ENCODE measurements at regions not wholly inside any gene's neighbourhood (a gene's known extent, or its start where the extent isn't known, plus 50 kb on each side); places are given as distances from the start of the nearest gene placed in this dataset.

DNA sequence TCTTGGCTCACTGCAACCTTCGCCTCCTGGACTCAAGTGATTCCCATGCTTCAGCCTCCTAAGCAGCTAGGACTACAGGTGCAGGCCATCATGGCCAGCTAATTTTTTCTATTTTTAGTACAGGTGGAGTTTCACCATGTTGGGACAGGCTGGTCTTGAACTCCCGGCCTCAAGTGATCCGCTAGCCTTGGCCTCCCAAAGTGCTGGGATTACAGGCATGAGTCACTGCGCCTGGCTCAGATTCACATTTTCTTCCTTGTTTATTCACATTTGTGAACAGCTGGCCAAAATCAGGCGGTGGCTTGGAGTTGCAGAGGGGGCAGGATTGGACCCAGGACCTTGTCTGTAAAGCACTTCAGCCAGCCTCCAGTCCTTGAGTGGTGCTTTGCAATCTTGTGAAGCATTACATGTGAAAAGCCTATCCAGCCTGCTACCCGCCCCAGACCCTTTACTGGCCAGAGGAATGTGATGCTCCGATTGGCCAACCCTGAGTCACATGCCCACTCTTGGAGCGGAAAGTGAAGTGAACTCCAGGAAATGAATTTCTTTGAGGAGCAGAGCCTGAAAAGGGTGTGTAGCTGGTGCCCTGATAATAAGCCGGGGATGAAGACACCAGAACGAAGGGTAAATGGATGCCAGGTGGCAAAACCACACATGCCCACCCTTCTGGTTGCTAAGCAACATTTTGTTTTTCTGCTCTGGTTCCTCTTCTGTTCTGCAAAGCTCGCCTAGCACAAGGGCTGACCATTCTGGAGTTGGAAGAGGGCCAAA lies 62.6 kb upstream of the PTPRJ start:
- TF ChIP-seq EP300 (IDR thresholded peaks at IDR 0.05) = no peak
- TF ChIP-seq, protein P1, sequence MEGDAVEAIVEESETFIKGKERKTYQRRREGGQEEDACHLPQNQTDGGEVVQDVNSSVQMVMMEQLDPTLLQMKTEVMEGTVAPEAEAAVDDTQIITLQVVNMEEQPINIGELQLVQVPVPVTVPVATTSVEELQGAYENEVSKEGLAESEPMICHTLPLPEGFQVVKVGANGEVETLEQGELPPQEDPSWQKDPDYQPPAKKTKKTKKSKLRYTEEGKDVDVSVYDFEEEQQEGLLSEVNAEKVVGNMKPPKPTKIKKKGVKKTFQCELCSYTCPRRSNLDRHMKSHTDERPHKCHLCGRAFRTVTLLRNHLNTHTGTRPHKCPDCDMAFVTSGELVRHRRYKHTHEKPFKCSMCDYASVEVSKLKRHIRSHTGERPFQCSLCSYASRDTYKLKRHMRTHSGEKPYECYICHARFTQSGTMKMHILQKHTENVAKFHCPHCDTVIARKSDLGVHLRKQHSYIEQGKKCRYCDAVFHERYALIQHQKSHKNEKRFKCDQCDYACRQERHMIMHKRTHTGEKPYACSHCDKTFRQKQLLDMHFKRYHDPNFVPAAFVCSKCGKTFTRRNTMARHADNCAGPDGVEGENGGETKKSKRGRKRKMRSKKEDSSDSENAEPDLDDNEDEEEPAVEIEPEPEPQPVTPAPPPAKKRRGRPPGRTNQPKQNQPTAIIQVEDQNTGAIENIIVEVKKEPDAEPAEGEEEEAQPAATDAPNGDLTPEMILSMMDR (IDR thresholded peaks at IDR 0.05) = no peak
- TF ChIP-seq POLR2AphosphoS5 (IDR thresholded peaks at IDR 0.05) = no peak
- no peak for TF ChIP-seq POLR2A (IDR thresholded peaks at IDR 0.05)
- no peaks in the 10 kb centered on the region for H3K27me3 ChIP-seq
- H3K36me3 ChIP-seq = no peaks in the 10 kb centered on the region
- H3K4me1 ChIP-seq = peaks cover 41% of the 10 kb centered on the region
- no peaks in the 10 kb centered on the region for H3K9me3 ChIP-seq
- DNase-seq (ENCODE audit: low spot score in 2 of 2) = peak; percentile 90
- WGBS = 36% methylated on average over 11 of the region's 11 CpGs
- H3K4me3 ChIP-seq = no peak overlapping the region
- H3K27ac ChIP-seq = peak overlapping the region; percentile 64

GRCh38 chr11:47916361-47916841 lies 64.0 kb upstream of the PTPRJ start:
- no peak overlapping the region for H3K4me3 ChIP-seq
- TF ChIP-seq POLR2AphosphoS5 (IDR thresholded peaks at IDR 0.05) (no peak), POLR2A (IDR thresholded peaks at IDR 0.05) (no peak), EP300 (IDR thresholded peaks at IDR 0.05) (no peak)
- TF ChIP-seq, protein P1 (IDR thresholded peaks at IDR 0.05) = no peak
- peak overlapping the region; percentile 45 for H3K27ac ChIP-seq
- 32% methylated on average over 9 of the region's 9 CpGs for WGBS
- no peak for DNase-seq (ENCODE audit: low spot score in 2 of 2)
- H3K27me3 ChIP-seq = no peaks in the 10 kb centered on the region
- H3K9me3 ChIP-seq = no peaks in the 10 kb centered on the region
- H3K4me1 ChIP-seq = peaks cover 41% of the 10 kb centered on the region
- no peaks in the 10 kb centered on the region for H3K36me3 ChIP-seq

GRCh38 chr11:47915783-47916182 lies 64.6 kb upstream of the PTPRJ start:
- Histone ChIP-seq H3K27me3 (no peaks in the 10 kb centered on the region), H3K9me3 (no peaks in the 10 kb centered on the region), H3K4me3 (no peak overlapping the region), H3K36me3 (no peaks in the 10 kb centered on the region), H3K27ac (no peak overlapping the region), H3K4me1 (peaks cover 41% of the 10 kb centered on the region)
- no peak for TF ChIP-seq EP300 (IDR thresholded peaks at IDR 0.05)
- TF ChIP-seq POLR2A (IDR thresholded peaks at IDR 0.05) = no peak
- no peak for TF ChIP-seq POLR2AphosphoS5 (IDR thresholded peaks at IDR 0.05)
- no peak for DNase-seq (ENCODE audit: low spot score in 2 of 2)

- H3K27ac ChIP-seq = no peak overlapping the region
These were observed 65.0 kb upstream of the PTPRJ start for GRCh38 chr11:47915374-47915773.

GRCh38 chr11:47914743-47915142 lies 65.6 kb upstream of the PTPRJ start:
- 70% methylated on average over 7 of the region's 7 CpGs for WGBS
- Histone ChIP-seq H3K27ac (no peak overlapping the region), H3K4me1 (peaks cover 41% of the 10 kb centered on the region)

More at GRCh38 chr11:47915374-47915773, 65.0 kb upstream of the PTPRJ start:
- peaks cover 41% of the 10 kb centered on the region for H3K4me1 ChIP-seq
- DNase-seq (ENCODE audit: low spot score in 2 of 2) = no peak
- H3K27me3 ChIP-seq = no peaks in the 10 kb centered on the region
- no peaks in the 10 kb centered on the region for H3K36me3 ChIP-seq
- no peak overlapping the region for H3K4me3 ChIP-seq
- 71% methylated on average over 9 of the region's 9 CpGs for WGBS
- no peaks in the 10 kb centered on the region for H3K9me3 ChIP-seq
- TF ChIP-seq POLR2A (IDR thresholded peaks at IDR 0.05) (no peak), POLR2AphosphoS5 (IDR thresholded peaks at IDR 0.05) (no peak), EP300 (IDR thresholded peaks at IDR 0.05) (no peak)
- TF ChIP-seq, protein P1 (IDR thresholded peaks at IDR 0.05) = no peak

More at GRCh38 chr11:47914743-47915142, 65.6 kb upstream of the PTPRJ start:
- Histone ChIP-seq H3K36me3 (no peaks in the 10 kb centered on the region), H3K4me3 (no peak overlapping the region), H3K9me3 (no peaks in the 10 kb centered on the region), H3K27me3 (no peaks in the 10 kb centered on the region)
- DNase-seq (ENCODE audit: low spot score in 2 of 2) = no peak
- TF ChIP-seq EP300 (IDR thresholded peaks at IDR 0.05) (no peak), POLR2AphosphoS5 (IDR thresholded peaks at IDR 0.05) (no peak), POLR2A (IDR thresholded peaks at IDR 0.05) (no peak)
- TF ChIP-seq, protein P1 (IDR thresholded peaks at IDR 0.05) = no peak
